ENCODE measurements at regions not wholly inside any gene's neighbourhood (a gene's known extent, or its start where the extent isn't known, plus 50 kb on each side); places are given as distances from the start of the nearest gene placed in this dataset.

DNA sequence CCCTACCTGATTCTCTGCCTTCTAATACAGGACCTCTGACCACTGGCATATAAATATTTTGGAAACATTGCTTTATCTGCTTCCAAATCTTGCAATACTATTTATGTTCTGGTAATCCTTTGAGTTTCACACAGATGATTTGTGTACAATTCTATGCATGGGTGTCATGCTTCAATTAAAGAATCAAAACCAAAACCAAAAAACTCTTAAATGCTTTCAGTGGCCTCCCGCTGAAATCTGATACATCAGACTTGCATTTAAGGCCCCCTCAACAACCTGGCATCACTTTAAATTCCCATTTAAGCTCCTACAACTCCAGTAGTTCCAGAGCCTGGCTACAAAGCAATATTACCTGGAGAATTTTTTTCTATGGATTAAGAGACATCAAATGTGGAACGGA lies 221.7 kb upstream of the NAV3 start:
- Histone ChIP-seq H3K4me3 (ENCODE audit: low read length, poor library complexity, severe bottlenecking) (no peak overlapping the region), H3K36me3 (ENCODE audit: insufficient read depth, low read length) (no peaks in the 10 kb centered on the region), H3K4me2 (ENCODE audit: low read depth, low read length, poor library complexity, severe bottlenecking) (no peak overlapping the region), H3K9me3 (ENCODE audit: insufficient read depth, low read depth, low read length) (no peaks in the 10 kb centered on the region), H3K79me2 (ENCODE audit: insufficient read depth, low read length) (no peaks in the 10 kb centered on the region), H3K9ac (ENCODE audit: low read depth, low read length, poor library complexity, severe bottlenecking) (no peak overlapping the region), H3K9me2 (replicated peaks; ENCODE audit: low read depth, low read length) (no peaks in the 10 kb centered on the region), H3F3A (ENCODE audit: low read depth) (no peaks in the 10 kb centered on the region), H2AFZ (ENCODE audit: low read length) (no peak overlapping the region), H4K20me1 (ENCODE audit: insufficient read depth, low read length, poor library complexity, severe bottlenecking) (no peaks in the 10 kb centered on the region), H3K27me3 (ENCODE audit: insufficient read depth, low read length, poor library complexity, severe bottlenecking) (no peaks in the 10 kb centered on the region), H3K4me1 (ENCODE audit: insufficient read depth, low read length, poor library complexity, severe bottlenecking) (no peaks in the 10 kb centered on the region)
- no peak for TF ChIP-seq EZH2phosphoT487 (IDR thresholded peaks at IDR 0.05; ENCODE audit: borderline replicate concordance)
- TF ChIP-seq, protein P1, sequence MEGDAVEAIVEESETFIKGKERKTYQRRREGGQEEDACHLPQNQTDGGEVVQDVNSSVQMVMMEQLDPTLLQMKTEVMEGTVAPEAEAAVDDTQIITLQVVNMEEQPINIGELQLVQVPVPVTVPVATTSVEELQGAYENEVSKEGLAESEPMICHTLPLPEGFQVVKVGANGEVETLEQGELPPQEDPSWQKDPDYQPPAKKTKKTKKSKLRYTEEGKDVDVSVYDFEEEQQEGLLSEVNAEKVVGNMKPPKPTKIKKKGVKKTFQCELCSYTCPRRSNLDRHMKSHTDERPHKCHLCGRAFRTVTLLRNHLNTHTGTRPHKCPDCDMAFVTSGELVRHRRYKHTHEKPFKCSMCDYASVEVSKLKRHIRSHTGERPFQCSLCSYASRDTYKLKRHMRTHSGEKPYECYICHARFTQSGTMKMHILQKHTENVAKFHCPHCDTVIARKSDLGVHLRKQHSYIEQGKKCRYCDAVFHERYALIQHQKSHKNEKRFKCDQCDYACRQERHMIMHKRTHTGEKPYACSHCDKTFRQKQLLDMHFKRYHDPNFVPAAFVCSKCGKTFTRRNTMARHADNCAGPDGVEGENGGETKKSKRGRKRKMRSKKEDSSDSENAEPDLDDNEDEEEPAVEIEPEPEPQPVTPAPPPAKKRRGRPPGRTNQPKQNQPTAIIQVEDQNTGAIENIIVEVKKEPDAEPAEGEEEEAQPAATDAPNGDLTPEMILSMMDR (conservative IDR thresholded peaks at IDR 0.05; ENCODE audit: low read length), result no peak

DNA sequence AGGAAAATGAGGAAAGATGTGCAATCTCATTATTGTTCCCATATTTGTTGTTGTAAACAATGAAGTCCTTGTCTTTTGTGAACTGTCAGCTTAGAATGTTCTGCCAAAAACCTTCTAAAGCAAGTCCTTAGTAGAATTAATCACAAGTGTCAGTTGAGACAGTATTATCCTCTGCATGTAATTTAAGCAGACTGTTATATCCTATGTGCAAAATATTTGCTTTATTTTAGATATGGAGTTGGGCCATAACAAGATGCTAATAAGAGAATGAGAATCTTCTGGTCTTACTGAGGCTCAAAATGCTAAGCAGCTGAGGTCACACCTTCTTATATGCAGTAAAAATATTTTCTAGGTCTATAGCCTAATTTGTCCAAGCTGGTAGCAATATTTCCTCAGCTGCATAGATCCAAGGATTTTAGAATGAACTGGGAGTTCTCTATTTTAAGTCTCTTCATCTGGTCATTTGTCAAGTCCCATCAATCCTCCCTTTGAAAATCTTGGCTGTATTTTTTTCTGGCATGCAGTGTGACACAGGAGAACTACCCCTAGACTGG lies 222.3 kb upstream of the NAV3 start:
- Histone ChIP-seq H3K4me2 (ENCODE audit: low read depth, low read length, poor library complexity, severe bottlenecking) (no peak overlapping the region), H3K36me3 (ENCODE audit: insufficient read depth, low read length) (no peaks in the 10 kb centered on the region), H3K27me3 (ENCODE audit: insufficient read depth, low read length, poor library complexity, severe bottlenecking) (no peaks in the 10 kb centered on the region), H3F3A (ENCODE audit: low read depth) (no peaks in the 10 kb centered on the region), H3K4me1 (ENCODE audit: insufficient read depth, low read length, poor library complexity, severe bottlenecking) (no peaks in the 10 kb centered on the region), H2AFZ (ENCODE audit: low read length) (no peak overlapping the region), H3K4me3 (ENCODE audit: low read length, poor library complexity, severe bottlenecking) (no peak overlapping the region), H3K9me2 (replicated peaks; ENCODE audit: low read depth, low read length) (no peaks in the 10 kb centered on the region), H3K9me3 (ENCODE audit: insufficient read depth, low read depth, low read length) (no peaks in the 10 kb centered on the region), H4K20me1 (ENCODE audit: insufficient read depth, low read length, poor library complexity, severe bottlenecking) (no peaks in the 10 kb centered on the region), H3K79me2 (ENCODE audit: insufficient read depth, low read length) (no peaks in the 10 kb centered on the region), H3K9ac (ENCODE audit: low read depth, low read length, poor library complexity, severe bottlenecking) (no peak overlapping the region)
- TF ChIP-seq, protein P1 (conservative IDR thresholded peaks at IDR 0.05; ENCODE audit: low read length), result no peak
- no peak for TF ChIP-seq EZH2phosphoT487 (IDR thresholded peaks at IDR 0.05; ENCODE audit: borderline replicate concordance)

DNA sequence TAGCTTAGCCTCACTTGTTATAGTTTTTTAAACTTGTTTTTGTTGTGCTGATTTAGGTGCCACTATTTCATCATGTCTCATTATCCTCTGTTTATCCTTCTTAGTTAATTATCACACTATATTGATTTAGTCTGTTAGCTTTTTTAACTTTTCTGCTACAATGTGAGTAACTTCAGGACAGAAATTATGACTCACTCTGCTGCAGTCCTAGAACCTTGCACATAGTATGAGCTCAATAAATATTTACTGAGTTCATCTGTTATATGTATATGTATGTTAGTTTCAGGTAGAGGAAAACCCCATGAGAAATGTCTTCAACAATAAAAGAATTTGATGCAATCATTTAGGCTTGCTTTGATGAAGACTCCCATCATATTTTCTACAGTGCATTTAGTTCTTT lies 224.3 kb upstream of the NAV3 start:
- Histone ChIP-seq H3K4me2 (ENCODE audit: low read depth, low read length, poor library complexity, severe bottlenecking) (no peak overlapping the region), H3K9me2 (replicated peaks; ENCODE audit: low read depth, low read length) (no peaks in the 10 kb centered on the region), H3K79me2 (ENCODE audit: insufficient read depth, low read length) (no peaks in the 10 kb centered on the region), H4K20me1 (ENCODE audit: insufficient read depth, low read length, poor library complexity, severe bottlenecking) (no peaks in the 10 kb centered on the region), H3F3A (ENCODE audit: low read depth) (no peaks in the 10 kb centered on the region), H3K9ac (ENCODE audit: low read depth, low read length, poor library complexity, severe bottlenecking) (no peak overlapping the region), H3K4me3 (ENCODE audit: low read length, poor library complexity, severe bottlenecking) (no peak overlapping the region), H2AFZ (ENCODE audit: low read length) (no peak overlapping the region), H3K4me1 (ENCODE audit: insufficient read depth, low read length, poor library complexity, severe bottlenecking) (no peaks in the 10 kb centered on the region), H3K9me3 (ENCODE audit: insufficient read depth, low read depth, low read length) (no peaks in the 10 kb centered on the region), H3K27me3 (ENCODE audit: insufficient read depth, low read length, poor library complexity, severe bottlenecking) (no peaks in the 10 kb centered on the region), H3K36me3 (ENCODE audit: insufficient read depth, low read length) (no peaks in the 10 kb centered on the region)
- TF ChIP-seq, protein P1 (conservative IDR thresholded peaks at IDR 0.05; ENCODE audit: low read length), result no peak
- no peak for TF ChIP-seq EZH2phosphoT487 (IDR thresholded peaks at IDR 0.05; ENCODE audit: borderline replicate concordance)

All from Loucy (cell line).